Type B pancreatic cell (in vitro differentiated cells): ENCODE measurements at regions not wholly inside any gene's neighbourhood (a gene's known extent, or its start where the extent isn't known, plus 50 kb on each side); places are given as distances from the start of the nearest gene placed in this dataset.

Experiments
- DNase-seq: peaks from one replicate; pipeline ENCODE4 v3.0.0; 2021; ENCODE audit warnings: mixed read lengths; ENCODE audit not compliant: unreplicated experiment; ENCODE audit errors: extremely low spot score
- H3K27ac Mint-ChIP-seq: 2 replicates; pipeline ENCODE4 v1.8.0; 2021; ENCODE audit warnings: mild to moderate bottlenecking, mixed read lengths
- H3K27me3 Mint-ChIP-seq: 2 replicates; pipeline ENCODE4 v1.8.0; 2021; ENCODE audit warnings: mixed read lengths
- H3K36me3 Mint-ChIP-seq: 2 replicates; pipeline ENCODE4 v1.8.0; 2021; ENCODE audit warnings: mixed read lengths
- H3K4me1 Mint-ChIP-seq: one replicate; pipeline ENCODE4 v1.8.0; 2021; ENCODE audit warnings: mixed read lengths; ENCODE audit not compliant: unreplicated experiment
- H3K4me3 Mint-ChIP-seq: 2 replicates; pipeline ENCODE4 v1.8.0; 2021; ENCODE audit warnings: mild to moderate bottlenecking, mixed read lengths
- H3K9me3 Mint-ChIP-seq: 2 replicates; pipeline ENCODE4 v1.8.0; 2021; ENCODE audit warnings: mixed read lengths
- CTCF ChIP-seq: fragments of 200-600 bp; sonication (generic); conservative IDR thresholded peaks from 2 replicates; pipeline ENCODE4 v1.5.0; 2021; ENCODE audit warnings: antibody characterized with exemption, mild to moderate bottlenecking

- no peak for TF ChIP-seq CTCF
- DNase-seq = no peak
- no peak overlapping the region for H3K27ac Mint-ChIP-seq
These were observed 539.6 kb downstream of the PDHA2 start for GRCh38 chr4:96379524-96379923.

GRCh38 chr4:96380106-96380505 lies 540.2 kb downstream of the PDHA2 start:
- DNase-seq = no peak
- no peak for TF ChIP-seq CTCF
- Mint-ChIP-seq H3K4me3 (no peak overlapping the region), H3K4me1 (no peaks in the 10 kb centered on the region), H3K27me3 (no peaks in the 10 kb centered on the region), H3K36me3 (no peaks in the 10 kb centered on the region), H3K27ac (no peak overlapping the region), H3K9me3 (no peaks in the 10 kb centered on the region)

More at GRCh38 chr4:96379524-96379923, 539.6 kb downstream of the PDHA2 start:
- Mint-ChIP-seq H3K9me3 (no peaks in the 10 kb centered on the region), H3K4me3 (no peak overlapping the region), H3K27me3 (no peaks in the 10 kb centered on the region), H3K36me3 (no peaks in the 10 kb centered on the region), H3K4me1 (no peaks in the 10 kb centered on the region)

- Mint-ChIP-seq H3K27me3 (no peaks in the 10 kb centered on the region), H3K27ac (no peak overlapping the region), H3K4me1 (no peaks in the 10 kb centered on the region), H3K36me3 (no peaks in the 10 kb centered on the region), H3K9me3 (no peaks in the 10 kb centered on the region), H3K4me3 (no peak overlapping the region)
- no peak for TF ChIP-seq CTCF
- DNase-seq = no peak
These were observed 543.5 kb downstream of the PDHA2 start for GRCh38 chr4:96383349-96383748.

- DNase-seq = no peak
- Mint-ChIP-seq H3K4me3 (no peak overlapping the region), H3K27me3 (no peaks in the 10 kb centered on the region), H3K4me1 (peaks cover 11% of the 10 kb centered on the region), H3K36me3 (no peaks in the 10 kb centered on the region), H3K9me3 (no peaks in the 10 kb centered on the region), H3K27ac (no peak overlapping the region)
- TF ChIP-seq CTCF = no peak
These were observed 549.9 kb downstream of the PDHA2 start for GRCh38 chr4:96389770-96390169.

GRCh38 chr4:96390404-96390803 lies 550.5 kb downstream of the PDHA2 start:
- no peak for DNase-seq
- Mint-ChIP-seq H3K27ac (no peak overlapping the region), H3K27me3 (no peaks in the 10 kb centered on the region), H3K9me3 (no peaks in the 10 kb centered on the region), H3K36me3 (no peaks in the 10 kb centered on the region), H3K4me3 (no peak overlapping the region), H3K4me1 (peaks cover 11% of the 10 kb centered on the region)
- TF ChIP-seq CTCF = no peak

GRCh38 chr4:96395747-96396146 lies 555.9 kb downstream of the PDHA2 start:
- H3K4me3 Mint-ChIP-seq = no peak overlapping the region
- no peaks in the 10 kb centered on the region for H3K9me3 Mint-ChIP-seq
- H3K27me3 Mint-ChIP-seq = no peaks in the 10 kb centered on the region
- H3K4me1 Mint-ChIP-seq = peaks cover under 1% of the 10 kb centered on the region
- no peak overlapping the region for H3K27ac Mint-ChIP-seq
- H3K36me3 Mint-ChIP-seq = no peaks in the 10 kb centered on the region
- TF ChIP-seq CTCF = peak; percentile 64
- no peak for DNase-seq
